Rectal smooth muscle tissue (tissue), 1 donor: ENCODE measurements at regions not wholly inside any gene's neighbourhood (a gene's known extent, or its start where the extent isn't known, plus 50 kb on each side); places are given as distances from the start of the nearest gene placed in this dataset.
A peak's percentile ranks its signal among the peaks of the same experiment; 100 is the strongest.
"Not testable (repeated sequence)": the region's sequence is repeated elsewhere in the genome, so short reads cannot be mapped to it uniquely, and the experiment has no call there.

ENCODE experiments used
- H3K27ac ChIP-seq: one replicate; pipeline ENCODE4 v1.7.0; 2013; ENCODE audit warnings: low read depth, low read length, inconsistent platforms
- H3K27me3 ChIP-seq: one replicate; pipeline ENCODE4 v1.7.0; 2013; ENCODE audit warnings: low read length; ENCODE audit not compliant: control insufficient read depth, insufficient read depth
- H3K36me3 ChIP-seq: one replicate; pipeline ENCODE4 v1.7.0; 2013; ENCODE audit warnings: low read length; ENCODE audit not compliant: control insufficient read depth, insufficient read depth
- H3K4me1 ChIP-seq: one replicate; pipeline ENCODE4 v1.7.0; 2013; ENCODE audit warnings: low read length; ENCODE audit not compliant: control insufficient read depth, insufficient read depth
- H3K4me3 ChIP-seq: one replicate; pipeline ENCODE4 v1.7.0; 2013; ENCODE audit warnings: low read length
- H3K9ac ChIP-seq: one replicate; pipeline ENCODE4 v1.7.0; 2013; ENCODE audit warnings: low read length

GRCh38 chr7:91358303-91358702 is 94.1 kb downstream of the FZD1 start:
- Histone ChIP-seq H3K4me3 (no peak overlapping the region), H3K27me3 (no peaks in the 10 kb centered on the region), H3K36me3 (no peaks in the 10 kb centered on the region), H3K27ac (no peak overlapping the region), H3K9ac (no peak overlapping the region), H3K4me1 (no peaks in the 10 kb centered on the region)

- H3K36me3 ChIP-seq, H3K9ac ChIP-seq, H3K4me3 ChIP-seq, H3K27me3 ChIP-seq, H3K4me1 ChIP-seq, H3K27ac ChIP-seq: not testable (repeated sequence)
These were observed 100.9 kb downstream of the FZD1 start for GRCh38 chr7:91365097-91365496.

- Histone ChIP-seq H3K9ac (no peak overlapping the region), H3K27ac (no peak overlapping the region), H3K4me1 (no peaks in the 10 kb centered on the region), H3K4me3 (no peak overlapping the region), H3K27me3 (no peaks in the 10 kb centered on the region), H3K36me3 (no peaks in the 10 kb centered on the region)
These were observed 101.9 kb downstream of the FZD1 start for GRCh38 chr7:91366091-91366490.

- H3K4me1 ChIP-seq: no peaks in the 10 kb centered on the region
- no peak overlapping the region for H3K27ac ChIP-seq
- no peaks in the 10 kb centered on the region for H3K36me3 ChIP-seq
- H3K27me3 ChIP-seq: no peaks in the 10 kb centered on the region
- H3K9ac ChIP-seq: no peak overlapping the region
- H3K4me3 ChIP-seq: no peak overlapping the region
These were observed 103.8 kb downstream of the FZD1 start for GRCh38 chr7:91367812-91368578.

GRCh38 chr7:91372323-91372722 is 108.1 kb downstream of the FZD1 start:
- H3K9ac ChIP-seq: no peak overlapping the region
- H3K36me3 ChIP-seq: no peaks in the 10 kb centered on the region
- H3K27me3 ChIP-seq: no peaks in the 10 kb centered on the region
- H3K4me1 ChIP-seq: no peaks in the 10 kb centered on the region
- H3K27ac ChIP-seq: no peak overlapping the region
- no peak overlapping the region for H3K4me3 ChIP-seq

GRCh38 chr7:91373111-91373800 is 109.0 kb downstream of the FZD1 start:
- Histone ChIP-seq H3K4me3 (no peak overlapping the region), H3K27me3 (no peaks in the 10 kb centered on the region), H3K36me3 (no peaks in the 10 kb centered on the region), H3K9ac (no peak overlapping the region), H3K4me1 (no peaks in the 10 kb centered on the region), H3K27ac (no peak overlapping the region)

GRCh38 chr7:91374321-91374989 is 110.2 kb downstream of the FZD1 start:
- Histone ChIP-seq H3K4me1 (no peaks in the 10 kb centered on the region), H3K4me3 (no peak overlapping the region), H3K36me3 (no peaks in the 10 kb centered on the region), H3K9ac (no peak overlapping the region), H3K27ac (no peak overlapping the region), H3K27me3 (no peaks in the 10 kb centered on the region)

GRCh38 chr7:91375378-91375777 is 111.1 kb downstream of the FZD1 start:
- H3K27me3 ChIP-seq: no peaks in the 10 kb centered on the region
- no peak overlapping the region for H3K4me3 ChIP-seq
- H3K36me3 ChIP-seq: no peaks in the 10 kb centered on the region
- no peak overlapping the region for H3K9ac ChIP-seq
- H3K27ac ChIP-seq: no peak overlapping the region
- H3K4me1 ChIP-seq: no peaks in the 10 kb centered on the region

- Histone ChIP-seq H3K36me3 (no peaks in the 10 kb centered on the region), H3K27ac (no peak overlapping the region), H3K9ac (no peak overlapping the region)
These were observed 113.9 kb downstream of the FZD1 start for GRCh38 chr7:91378131-91378530.

GRCh38 chr7:91379236-91379635 is 115.0 kb downstream of the FZD1 start:
- H3K27me3 ChIP-seq: no peaks in the 10 kb centered on the region
- H3K4me3 ChIP-seq: no peak overlapping the region
- H3K27ac ChIP-seq: no peak overlapping the region
- no peaks in the 10 kb centered on the region for H3K4me1 ChIP-seq
- no peaks in the 10 kb centered on the region for H3K36me3 ChIP-seq
- no peak overlapping the region for H3K9ac ChIP-seq

More at GRCh38 chr7:91378131-91378530, 113.9 kb downstream of the FZD1 start:
- Histone ChIP-seq H3K27me3 (no peaks in the 10 kb centered on the region), H3K4me1 (no peaks in the 10 kb centered on the region), H3K4me3 (no peak overlapping the region)

- Histone ChIP-seq H3K9ac (no peak overlapping the region), H3K4me3 (no peak overlapping the region), H3K4me1 (no peaks in the 10 kb centered on the region), H3K27me3 (no peaks in the 10 kb centered on the region), H3K36me3 (no peaks in the 10 kb centered on the region), H3K27ac (no peak overlapping the region)
These were observed 115.8 kb downstream of the FZD1 start for GRCh38 chr7:91379991-91380390.

- no peaks in the 10 kb centered on the region for H3K4me1 ChIP-seq
- H3K27me3 ChIP-seq: no peaks in the 10 kb centered on the region
- H3K27ac ChIP-seq: peak overlapping the region; percentile 24
- no peaks in the 10 kb centered on the region for H3K36me3 ChIP-seq
- H3K4me3 ChIP-seq: no peak overlapping the region
- no peak overlapping the region for H3K9ac ChIP-seq
These were observed 119.0 kb downstream of the FZD1 start for GRCh38 chr7:91383053-91383904.
